Ishikawa (cell line): ENCODE measurements at regions not wholly inside any gene's neighbourhood (a gene's known extent, or its start where the extent isn't known, plus 50 kb on each side); places are given as distances from the start of the nearest gene placed in this dataset.

ENCODE experiments used
- CEBPB ChIP-seq: IDR thresholded peaks from 2 replicates; pipeline ENCODE4 v1.6.1; 2012
- CREB1 ChIP-seq: IDR thresholded peaks from 2 replicates; pipeline ENCODE4 v1.6.1; 2012; ENCODE audit warnings: low read depth
- EGR1 ChIP-seq: IDR thresholded peaks from 2 replicates; pipeline ENCODE4 v1.6.1; 2012
- EP300 ChIP-seq: IDR thresholded peaks from 2 replicates; pipeline ENCODE4 v1.6.1; 2012; ENCODE audit warnings: borderline replicate concordance
- FOXM1 ChIP-seq: IDR thresholded peaks from 2 replicates; pipeline ENCODE4 v1.6.1; 2012; ENCODE audit warnings: low read depth, borderline replicate concordance
- NFIC ChIP-seq: IDR thresholded peaks from 2 replicates; pipeline ENCODE4 v1.6.1; 2012
- RAD21 ChIP-seq: IDR thresholded peaks from 2 replicates; pipeline ENCODE4 v1.6.1; 2012; ENCODE audit warnings: low read depth
- REST ChIP-seq: IDR thresholded peaks from 2 replicates; pipeline ENCODE4 v1.6.1; 2012; ENCODE audit warnings: low read depth, mild to moderate bottlenecking
- TAF1 ChIP-seq: IDR thresholded peaks from 2 replicates; pipeline ENCODE4 v1.6.1; 2012; ENCODE audit warnings: low read depth, mild to moderate bottlenecking
- TCF12 ChIP-seq: IDR thresholded peaks from 2 replicates; pipeline ENCODE4 v1.6.1; 2012; ENCODE audit warnings: low read depth
- TEAD4 ChIP-seq: IDR thresholded peaks from 2 replicates; pipeline ENCODE4 v1.6.1; 2012
- USF1 ChIP-seq: IDR thresholded peaks from 2 replicates; pipeline ENCODE4 v1.6.1; 2012
- YY1 ChIP-seq: IDR thresholded peaks from 2 replicates; pipeline ENCODE4 v1.6.1; 2012; ENCODE audit warnings: low read depth
- ZBTB7A ChIP-seq: IDR thresholded peaks from 2 replicates; pipeline ENCODE4 v1.6.1; 2012; ENCODE audit warnings: low read depth
- TF ChIP-seq, protein P1 (sequence below): IDR thresholded peaks from 2 replicates; pipeline ENCODE4 v1.6.1; 2012

DNA sequence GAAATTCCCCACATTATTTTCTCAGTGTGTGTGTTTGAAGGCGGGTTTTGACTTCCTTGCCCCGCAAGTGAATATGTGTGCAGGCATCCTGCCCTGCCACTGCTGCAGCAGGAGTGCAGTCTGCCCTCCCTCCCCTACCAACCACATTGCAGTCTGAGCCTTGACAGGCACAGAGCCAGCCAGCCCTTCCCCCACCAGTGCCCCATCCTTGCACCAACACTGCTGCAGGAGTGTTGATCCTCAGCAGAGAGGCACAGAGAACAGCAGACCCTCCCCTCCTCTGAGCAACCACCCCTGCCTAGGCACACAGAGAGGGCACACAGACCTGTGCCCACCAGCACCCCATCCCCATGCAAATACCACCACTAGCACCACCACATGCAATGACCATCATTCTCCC, 683.0 kb upstream of the PKDCC start:
- TF ChIP-seq CREB1 (no peak), TCF12 (no peak), FOXM1 (no peak), EP300 (no peak), YY1 (no peak), ZBTB7A (no peak), REST (no peak), CEBPB (no peak), TEAD4 (no peak)
- TF ChIP-seq, protein P1, sequence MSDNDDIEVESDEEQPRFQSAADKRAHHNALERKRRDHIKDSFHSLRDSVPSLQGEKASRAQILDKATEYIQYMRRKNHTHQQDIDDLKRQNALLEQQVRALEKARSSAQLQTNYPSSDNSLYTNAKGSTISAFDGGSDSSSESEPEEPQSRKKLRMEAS = no peak

DNA sequence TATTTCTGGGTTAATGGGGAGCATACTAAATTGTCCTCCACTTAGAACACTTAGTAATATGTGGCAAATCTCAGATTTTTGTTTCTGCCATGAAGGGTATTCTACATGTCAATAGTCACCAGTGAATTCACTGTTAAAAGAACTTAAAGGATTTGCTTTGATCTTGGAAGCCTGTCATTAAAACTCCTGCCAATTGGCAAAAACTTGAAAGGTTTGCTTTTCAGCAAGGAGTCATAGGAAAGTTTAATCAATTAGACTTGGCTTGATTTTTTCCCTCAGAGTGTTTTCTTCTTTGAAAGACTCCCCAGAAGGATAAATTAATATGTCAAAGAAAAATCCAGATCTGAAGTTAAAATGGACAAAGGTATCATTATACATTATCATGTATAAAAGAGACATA, 671.9 kb upstream of the PKDCC start:
- TF ChIP-seq EP300 (no peak), CEBPB (no peak), REST (no peak), TCF12 (no peak), EGR1 (no peak), USF1 (no peak), TEAD4 (no peak), CREB1 (no peak)
- TF ChIP-seq, protein P1 = no peak

- no peak for TF ChIP-seq EGR1
- no peak for TF ChIP-seq CEBPB
- no peak for TF ChIP-seq ZBTB7A
- TF ChIP-seq TEAD4 = no peak
- TF ChIP-seq NFIC = no peak
- TF ChIP-seq REST = no peak
- no peak for TF ChIP-seq EP300
- no peak for TF ChIP-seq TAF1
- TF ChIP-seq RAD21 = no peak
- TF ChIP-seq USF1 = no peak
- no peak for TF ChIP-seq TCF12
- no peak for TF ChIP-seq YY1
- TF ChIP-seq, protein P1 = no peak
- TF ChIP-seq FOXM1 = no peak
- TF ChIP-seq CREB1 = no peak
Measured at GRCh38 chr2:41377837-41378236, 670.0 kb upstream of the PKDCC start.

GRCh38 chr2:41378420-41378819, 669.4 kb upstream of the PKDCC start:
- no peak for TF ChIP-seq RAD21
- no peak for TF ChIP-seq YY1

DNA sequence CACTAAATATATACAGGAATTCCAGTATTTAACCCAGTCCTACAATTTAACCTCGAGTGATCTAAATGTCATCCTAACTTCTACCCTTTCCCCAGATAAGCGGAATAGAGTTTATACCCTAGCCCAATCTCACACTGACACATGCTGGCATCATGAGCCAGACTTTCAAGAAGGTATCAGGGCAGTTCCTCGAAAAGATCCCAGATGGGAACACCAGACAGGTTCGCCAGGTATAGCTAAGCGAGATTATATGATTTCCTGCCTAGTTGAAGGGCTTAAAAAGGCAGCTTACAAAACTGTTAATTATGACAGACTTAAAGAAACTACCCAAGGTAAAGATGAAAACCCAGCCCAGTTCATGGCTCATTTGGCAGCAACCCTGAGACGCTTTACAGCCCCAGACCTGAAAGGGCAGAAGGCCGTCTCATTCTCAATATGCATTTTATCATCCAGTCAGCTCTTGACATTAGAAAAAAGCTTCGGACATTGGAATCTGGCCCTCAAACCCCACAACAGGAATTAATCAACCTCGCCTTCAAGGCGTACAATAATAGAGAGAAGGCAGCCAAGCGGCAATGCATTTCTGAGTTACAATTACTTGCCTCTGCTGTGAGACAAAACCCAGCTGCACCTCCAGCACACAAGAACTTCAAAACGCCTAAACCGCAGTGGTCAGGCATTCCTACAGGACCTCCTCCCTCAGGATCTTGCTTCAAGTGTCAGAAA, 668.2 kb upstream of the PKDCC start:
- TF ChIP-seq TEAD4 = no peak
- no peak for TF ChIP-seq CREB1
- TF ChIP-seq TCF12 = no peak
- no peak for TF ChIP-seq TAF1
- no peak for TF ChIP-seq YY1
- TF ChIP-seq EGR1 = no peak
- TF ChIP-seq ZBTB7A = no peak
- TF ChIP-seq USF1 = no peak
- TF ChIP-seq RAD21 = no peak
- no peak for TF ChIP-seq NFIC
- TF ChIP-seq, protein P1 = no peak
- TF ChIP-seq EP300 = no peak
- TF ChIP-seq CEBPB = no peak
- no peak for TF ChIP-seq FOXM1
- TF ChIP-seq REST = no peak
